ENCODE measurements at regions not wholly inside any gene's neighbourhood (a gene's known extent, or its start where the extent isn't known, plus 50 kb on each side); places are given as distances from the start of the nearest gene placed in this dataset. TPM values are rescaled to one million over a fixed set of nuclear protein-coding genes. Genes with fewer than 3 reads are reported as not detected.

DNA sequence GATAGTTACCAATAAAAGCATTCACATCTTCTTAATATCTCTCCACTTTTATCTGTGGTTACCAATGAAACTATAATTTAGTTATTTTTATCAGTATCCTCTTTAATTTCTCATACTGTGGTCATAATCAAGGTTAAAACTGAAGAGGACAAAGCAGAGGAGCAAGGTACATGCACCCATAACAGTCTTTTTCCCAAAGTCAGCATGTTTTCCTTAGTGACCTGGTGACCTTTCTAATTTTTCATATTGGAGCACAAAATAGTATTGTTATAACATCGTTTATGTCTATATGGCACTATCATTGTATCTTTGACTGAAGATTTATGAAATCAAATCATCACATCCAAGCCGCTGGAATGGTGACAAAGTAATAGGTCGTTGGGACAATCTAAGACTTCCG lies 51.5 kb upstream of the CHORDC1 start:
- Mint-ChIP-seq H3K4me1 (no peaks in the 10 kb centered on the region), H3K27me3 (ENCODE audit: low read depth) (no peaks in the 10 kb centered on the region), H3K4me3 (no peak overlapping the region), H3K36me3 (peaks cover 11% of the 10 kb centered on the region), H3K9me3 (peaks cover 37% of the 10 kb centered on the region), H3K27ac (no peak overlapping the region)
- DNase-seq (ENCODE audit: low spot score): no peak
- no peak for ATAC-seq
- POLR2A ChIA-PET: no interaction called here
- CTCF ChIA-PET: no interaction called here
- TF ChIP-seq ATF1 (CRISPR knock-in tag; IDR thresholded peaks at IDR 0.05): no peak
- TF ChIP-seq, protein P1, sequence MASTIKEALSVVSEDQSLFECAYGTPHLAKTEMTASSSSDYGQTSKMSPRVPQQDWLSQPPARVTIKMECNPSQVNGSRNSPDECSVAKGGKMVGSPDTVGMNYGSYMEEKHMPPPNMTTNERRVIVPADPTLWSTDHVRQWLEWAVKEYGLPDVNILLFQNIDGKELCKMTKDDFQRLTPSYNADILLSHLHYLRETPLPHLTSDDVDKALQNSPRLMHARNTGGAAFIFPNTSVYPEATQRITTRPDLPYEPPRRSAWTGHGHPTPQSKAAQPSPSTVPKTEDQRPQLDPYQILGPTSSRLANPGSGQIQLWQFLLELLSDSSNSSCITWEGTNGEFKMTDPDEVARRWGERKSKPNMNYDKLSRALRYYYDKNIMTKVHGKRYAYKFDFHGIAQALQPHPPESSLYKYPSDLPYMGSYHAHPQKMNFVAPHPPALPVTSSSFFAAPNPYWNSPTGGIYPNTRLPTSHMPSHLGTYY (CRISPR knock-in tag; IDR thresholded peaks at IDR 0.05): no peak
- TF ChIP-seq ZNF281 (CRISPR knock-in tag; IDR thresholded peaks at IDR 0.05): no peak
- TF ChIP-seq PRRX2 (CRISPR knock-in tag; IDR thresholded peaks at IDR 0.05): no peak
- TF ChIP-seq ZNF138 (CRISPR knock-in tag; conservative IDR thresholded peaks at IDR 0.05): no peak
- TF ChIP-seq IRF1 (CRISPR knock-in tag; IDR thresholded peaks at IDR 0.05): no peak

Small RNA genes in the stretch of these regions (microRNA-seq; reads per million reads assigned to microRNA genes)
- not detected for gene MIR1261 (ENCODE audit: borderline number of aligned reads)
- gene MIR4490 (ENCODE audit: borderline number of aligned reads): not detected
